ENCODE measurements at regions not wholly inside any gene's neighbourhood (a gene's known extent, or its start where the extent isn't known, plus 50 kb on each side); places are given as distances from the start of the nearest gene placed in this dataset.
"Not testable (repeated sequence)": the region's sequence is repeated elsewhere in the genome, so short reads cannot be mapped to it uniquely, and the experiment has no call there.

DNA sequence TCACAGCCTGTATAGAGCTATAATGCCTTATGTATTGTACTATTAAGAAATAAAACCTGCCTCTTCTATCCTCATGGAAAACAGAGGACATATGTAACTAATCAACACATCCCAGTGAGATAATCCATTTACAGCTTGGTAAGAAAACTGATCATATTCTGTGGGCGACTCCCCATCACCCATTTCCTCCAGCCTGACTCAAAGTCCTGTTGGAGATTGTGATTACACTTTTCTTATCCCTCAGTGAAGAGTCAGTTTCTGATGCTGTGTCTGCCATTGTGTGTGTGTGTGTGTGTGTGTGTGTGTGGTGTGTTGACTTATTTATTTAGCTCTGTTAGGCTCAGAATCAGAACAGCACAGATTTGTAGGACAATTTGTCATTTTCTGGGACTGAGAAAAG lies 212.8 kb downstream of the FGF9 start:
- no peak for DNase-seq

DNA sequence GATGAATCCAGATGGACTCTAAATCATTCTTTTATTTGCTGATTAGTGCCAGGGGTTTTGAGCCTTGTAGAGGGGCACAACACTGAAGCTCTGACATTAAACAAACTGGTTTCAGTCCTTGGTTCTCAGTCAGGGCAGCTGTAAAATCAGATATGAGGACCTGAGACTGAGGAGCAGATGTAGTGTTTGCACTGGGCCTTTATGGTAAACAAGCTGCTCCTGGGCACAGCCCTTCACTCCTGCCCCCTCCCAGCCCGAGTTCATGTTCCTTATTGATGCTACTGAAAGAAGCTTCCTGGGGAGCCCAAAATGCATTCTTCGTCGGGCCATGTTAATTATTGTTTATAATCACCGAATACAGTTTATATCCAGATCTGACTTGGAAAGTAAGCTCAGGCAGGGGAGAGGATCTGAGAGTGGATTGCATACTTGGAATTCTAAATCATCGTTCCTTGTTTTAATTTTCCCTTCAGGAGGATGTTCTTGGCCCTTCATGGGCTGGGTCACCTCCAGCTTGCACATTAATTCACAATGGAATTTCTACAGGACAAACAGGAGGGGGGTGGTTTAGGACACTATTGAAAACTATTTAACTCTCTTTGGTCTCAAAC lies 213.5 kb downstream of the FGF9 start:
- no peak for DNase-seq

GRCh38 chr13:21884965-21885567 lies 214.2 kb downstream of the FGF9 start:
- DNase-seq: no peak

DNA sequence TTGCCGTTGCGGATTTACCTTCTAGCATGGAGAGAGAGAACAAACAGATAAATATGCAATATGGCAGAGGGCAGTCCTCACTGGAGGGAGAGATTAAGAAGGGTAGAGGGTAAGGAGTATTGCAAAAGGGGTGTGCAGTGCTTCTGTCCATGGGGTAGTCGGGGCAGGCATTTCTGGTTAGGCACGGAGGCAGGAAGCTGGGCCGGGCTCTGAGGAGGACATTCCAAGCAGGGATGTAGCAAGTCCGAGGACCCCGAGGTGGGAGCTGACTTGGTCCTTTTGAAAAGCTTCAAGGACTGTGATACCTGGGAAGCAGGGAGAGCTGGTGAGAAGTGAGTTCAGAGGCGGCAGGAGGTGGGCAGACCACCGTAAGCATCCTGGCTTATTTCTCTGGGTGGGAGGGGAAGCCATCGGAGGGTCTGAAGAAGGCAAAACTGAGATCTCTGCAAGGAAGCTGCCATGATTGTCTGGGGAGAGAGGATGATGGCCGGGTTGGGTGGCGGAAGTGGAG lies 214.9 kb downstream of the FGF9 start:
- DNase-seq: no peak

GRCh38 chr13:21889651-21890050 lies 218.8 kb downstream of the FGF9 start:
- no peak for DNase-seq

DNA sequence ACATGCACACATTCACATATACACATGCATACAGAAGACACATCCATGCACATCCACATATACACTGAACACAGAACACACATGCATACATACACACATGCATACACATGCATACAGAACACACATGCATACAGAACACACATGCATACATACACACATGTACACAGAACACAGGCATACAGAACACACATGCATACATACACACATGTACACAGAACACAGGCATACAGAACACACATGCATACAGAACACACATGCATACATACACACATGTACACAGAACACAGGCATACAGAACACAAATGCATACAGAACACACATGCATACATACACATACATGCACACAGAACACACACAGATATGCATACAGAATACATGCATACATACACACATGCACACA lies 219.3 kb downstream of the FGF9 start:
- DNase-seq: not testable (repeated sequence)

- DNase-seq: no peak
Measured at GRCh38 chr13:21894091-21894490, 223.2 kb downstream of the FGF9 start.

DNA sequence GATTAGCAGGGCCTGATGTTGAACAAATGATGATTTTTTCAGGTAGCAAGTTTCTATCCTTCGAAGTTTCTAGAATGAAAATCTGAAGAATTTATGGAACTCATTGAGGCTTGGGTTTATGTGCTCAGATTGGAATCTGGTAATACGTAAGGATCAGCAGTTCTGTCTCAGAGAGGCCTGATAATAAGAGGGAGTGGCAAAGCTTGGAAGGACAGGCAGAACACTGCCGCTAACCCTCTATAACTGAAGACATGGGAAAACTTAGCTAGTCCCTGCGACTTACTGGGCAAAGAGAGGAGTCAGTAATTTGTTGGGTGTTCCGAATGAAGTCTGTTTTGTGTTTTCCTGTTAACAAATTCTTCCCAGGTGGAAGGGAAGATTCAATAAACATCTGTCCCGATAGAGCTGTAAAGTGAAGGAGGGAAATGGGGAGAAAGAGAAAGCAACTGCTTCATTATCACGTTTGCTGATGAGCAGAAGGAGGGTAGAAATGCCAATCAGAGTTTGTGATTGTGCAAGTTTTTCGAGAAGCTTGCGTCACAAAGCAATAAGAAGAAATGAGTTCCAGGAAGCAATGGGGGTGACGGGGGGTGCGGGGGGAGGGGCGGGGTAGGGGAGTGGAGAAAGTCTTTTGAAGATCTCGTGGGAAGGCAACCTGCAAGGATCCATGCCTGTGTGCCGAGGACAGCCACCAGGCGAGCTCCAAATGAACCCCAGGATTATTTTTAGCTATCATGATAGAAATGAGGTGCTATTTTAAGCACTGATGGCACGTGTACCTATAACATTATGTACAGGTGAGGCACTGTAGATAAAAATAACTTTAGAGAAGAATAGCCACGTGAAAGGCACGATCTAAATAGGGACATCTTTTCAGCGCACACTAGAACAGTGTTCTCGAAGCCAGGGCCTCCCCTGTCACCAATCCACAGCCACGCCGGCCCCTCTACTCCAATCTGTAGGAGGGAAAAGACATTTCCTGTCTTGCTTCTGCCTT lies 224.1 kb downstream of the FGF9 start:
- DNase-seq: no peak

DNA sequence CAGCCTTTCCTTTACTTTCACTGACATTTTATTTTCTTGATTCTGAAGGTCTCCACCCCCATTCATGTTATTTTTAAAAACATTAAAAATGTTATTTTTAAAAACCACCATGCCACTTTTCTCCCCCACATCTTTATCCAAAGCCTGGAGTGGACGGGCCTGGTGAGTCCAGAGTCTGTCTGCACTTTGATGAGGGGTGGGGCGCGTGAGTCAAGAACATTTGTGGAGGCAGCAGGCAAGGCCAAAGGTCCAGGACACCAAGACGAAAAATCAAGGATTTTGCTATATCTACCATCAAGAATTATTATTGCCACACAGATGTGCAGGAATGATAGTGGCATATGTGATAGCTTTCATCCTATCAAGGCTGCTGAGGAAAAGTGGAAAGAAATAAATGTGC lies 224.9 kb downstream of the FGF9 start:
- no peak for DNase-seq

DNA sequence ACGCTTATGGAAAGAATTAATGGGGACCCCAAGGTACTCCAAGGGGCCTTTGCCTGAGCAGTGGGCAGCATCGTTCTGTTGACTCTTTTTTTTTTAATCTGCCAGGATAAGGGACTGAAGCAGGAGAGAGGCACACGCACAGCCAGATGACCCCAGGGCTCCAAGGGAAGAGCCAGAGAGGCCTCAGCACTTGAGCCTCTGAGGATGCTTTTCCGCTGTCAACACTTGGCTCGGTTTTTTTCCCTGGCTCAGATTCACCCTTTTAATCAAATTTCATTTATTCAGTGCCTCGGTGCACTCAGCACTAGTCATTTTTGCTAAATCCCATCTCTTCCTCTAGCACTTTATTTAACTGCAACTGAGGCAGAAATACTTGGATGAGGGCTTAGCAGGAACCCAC lies 226.3 kb downstream of the FGF9 start:
- DNase-seq: no peak

DNA sequence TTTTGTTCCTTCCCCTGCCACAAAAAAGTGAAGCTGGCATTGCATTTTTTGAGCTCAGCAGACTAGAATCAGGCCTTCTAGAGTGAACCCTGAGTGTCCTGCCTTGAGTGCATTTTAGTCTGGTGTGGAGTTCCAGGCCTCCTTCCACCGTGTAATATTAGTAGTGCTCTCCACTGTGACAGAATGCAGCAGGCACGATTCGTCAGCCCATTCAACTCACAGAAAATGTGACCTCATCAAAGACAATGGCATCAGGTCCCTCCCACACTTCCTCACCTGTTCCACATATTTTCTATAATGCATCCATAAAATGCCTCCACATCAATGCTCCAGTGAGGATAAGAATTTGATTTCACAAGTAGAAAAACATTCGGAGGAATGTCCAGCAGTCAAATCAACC lies 227.6 kb downstream of the FGF9 start:
- DNase-seq: no peak

GRCh38 chr13:21898945-21899344 lies 228.1 kb downstream of the FGF9 start:
- no peak for DNase-seq

- no peak for DNase-seq
Measured at GRCh38 chr13:21901336-21901735, 230.5 kb downstream of the FGF9 start.

DNA sequence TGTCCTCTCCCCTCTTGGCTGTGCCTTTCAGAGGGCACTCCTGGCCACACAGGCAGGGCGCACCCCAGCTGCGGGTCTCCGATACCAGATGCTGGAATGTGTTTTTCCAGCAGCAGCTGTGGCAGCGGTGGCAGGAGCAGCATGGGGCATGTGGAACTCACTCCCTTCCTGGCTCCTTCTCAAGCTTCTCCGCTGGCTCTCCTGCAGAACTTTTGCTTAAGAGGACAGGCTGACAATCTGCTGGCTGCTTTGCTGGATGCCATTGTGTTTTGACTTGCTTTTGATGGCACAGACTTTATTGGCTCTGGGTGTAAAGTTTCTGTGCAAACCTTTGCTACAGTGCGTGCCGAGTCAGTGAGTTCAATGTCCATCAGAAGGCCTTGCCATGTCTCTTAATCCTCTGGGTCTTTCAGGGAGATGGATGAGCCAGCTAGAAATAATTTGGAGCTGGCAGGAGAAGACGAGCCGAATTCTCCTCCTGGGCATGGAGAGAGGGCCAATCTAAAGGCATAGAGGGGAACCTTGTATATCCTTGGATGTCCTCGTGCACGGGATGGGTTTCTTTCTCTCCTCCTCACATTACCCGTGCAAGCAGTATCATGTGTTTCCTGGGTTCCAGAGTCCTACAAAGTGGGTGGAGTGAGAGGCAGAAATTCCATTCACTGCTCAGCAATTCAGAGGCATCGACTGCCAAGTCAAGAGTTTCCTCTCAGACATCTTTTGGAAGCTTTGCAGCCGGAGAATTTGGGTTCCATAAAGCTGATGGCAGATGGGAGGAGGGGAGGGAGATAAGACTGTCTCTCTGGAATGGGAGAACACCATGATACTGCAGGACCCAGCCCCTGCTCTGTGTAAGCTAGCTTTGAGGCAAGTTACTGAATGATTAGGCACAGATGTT lies 231.2 kb downstream of the FGF9 start:
- no peak for DNase-seq

DNA sequence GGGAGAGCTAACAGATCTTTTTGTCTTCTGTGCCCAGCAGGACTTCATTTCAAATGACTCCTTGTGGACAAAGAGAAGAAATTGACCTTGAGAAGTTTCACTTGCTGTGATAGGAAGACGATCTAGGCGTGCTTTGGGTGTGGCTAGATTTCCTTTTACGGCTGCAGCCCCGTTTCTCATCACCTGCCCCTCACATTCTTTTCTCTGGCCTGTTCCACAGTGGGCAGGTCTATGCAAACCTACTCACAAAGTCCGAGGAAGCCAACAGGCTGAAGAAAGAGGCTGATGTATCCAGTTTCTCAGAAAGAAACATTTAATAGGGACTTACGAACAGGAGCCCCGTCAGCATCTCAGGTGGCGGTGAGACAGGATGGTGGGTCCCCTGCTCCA lies 231.8 kb downstream of the FGF9 start:
- no peak for DNase-seq

DNA sequence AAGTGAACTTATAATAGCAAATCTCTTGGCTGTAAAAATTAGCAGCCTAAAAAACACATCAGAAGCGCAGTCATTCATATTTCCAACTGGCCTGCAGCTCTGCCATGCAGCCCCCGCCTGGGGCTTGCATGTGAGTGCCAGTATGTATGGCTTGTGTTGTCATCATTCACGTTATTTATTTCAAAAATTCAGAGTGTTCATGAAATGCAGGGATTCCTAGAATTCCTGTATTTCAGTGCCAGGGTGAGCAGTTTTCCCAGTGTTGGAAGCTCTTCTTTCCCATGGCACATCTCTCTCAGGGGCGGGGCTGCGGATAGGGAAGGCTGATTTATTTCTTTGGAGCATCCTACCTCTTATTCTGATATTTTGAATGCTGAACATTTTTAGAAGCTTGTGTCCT lies 234.6 kb downstream of the FGF9 start:
- no peak for DNase-seq

DNA sequence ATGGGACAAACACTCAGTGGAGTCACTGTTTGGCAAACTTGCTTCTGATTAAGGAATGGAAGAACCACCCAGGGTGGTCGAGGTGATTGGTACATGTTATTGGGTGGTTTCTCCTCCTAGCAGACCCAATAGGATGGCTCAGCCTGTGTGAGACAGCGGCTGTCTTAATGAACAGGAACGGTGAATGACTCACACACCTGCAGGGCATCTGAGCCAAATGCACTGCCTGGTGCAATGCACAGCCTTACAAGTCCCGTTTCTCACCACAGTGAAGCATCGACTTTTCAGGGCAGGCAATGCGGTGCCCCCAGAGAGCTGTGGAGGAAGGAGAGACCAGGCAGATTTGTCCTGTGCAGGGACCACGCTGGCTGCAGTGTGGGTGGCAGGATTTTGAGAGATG lies 238.5 kb downstream of the FGF9 start:
- no peak for DNase-seq

- DNase-seq: no peak
Measured at GRCh38 chr13:21910546-21910945, 239.7 kb downstream of the FGF9 start.

DNA sequence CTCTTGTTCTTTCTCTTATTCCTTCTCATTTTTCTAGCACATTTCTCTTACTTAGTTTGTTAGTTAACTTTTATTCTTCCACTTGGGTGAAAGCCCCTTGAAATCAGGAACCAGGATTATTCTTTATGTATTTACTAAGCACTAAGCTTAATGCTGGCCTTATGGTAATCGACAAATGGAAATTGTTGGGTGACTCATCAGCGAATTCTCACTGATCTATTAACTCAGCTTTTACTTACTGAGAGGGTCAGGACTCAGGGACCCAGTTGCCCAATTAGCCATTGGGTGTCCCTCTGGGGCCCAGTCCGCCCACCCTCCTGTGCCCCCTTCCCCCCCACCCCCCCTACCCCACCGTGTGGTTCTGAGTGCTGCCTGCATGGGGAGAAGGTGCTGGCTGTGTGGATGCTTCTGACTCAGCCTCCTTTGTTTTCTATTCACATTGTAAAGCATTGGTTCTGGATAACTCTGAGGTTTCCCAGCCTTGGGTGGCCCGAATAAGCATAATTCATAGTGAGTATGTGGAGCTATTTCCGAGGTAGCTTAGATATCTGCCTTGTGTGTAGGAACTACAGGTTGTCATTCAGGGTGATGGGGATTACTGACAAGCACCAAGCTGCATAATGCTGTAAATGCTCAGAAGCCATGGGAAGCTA lies 240.9 kb downstream of the FGF9 start:
- no peak for DNase-seq

- DNase-seq: no peak
Measured at GRCh38 chr13:21913010-21913409, 242.1 kb downstream of the FGF9 start.

DNA sequence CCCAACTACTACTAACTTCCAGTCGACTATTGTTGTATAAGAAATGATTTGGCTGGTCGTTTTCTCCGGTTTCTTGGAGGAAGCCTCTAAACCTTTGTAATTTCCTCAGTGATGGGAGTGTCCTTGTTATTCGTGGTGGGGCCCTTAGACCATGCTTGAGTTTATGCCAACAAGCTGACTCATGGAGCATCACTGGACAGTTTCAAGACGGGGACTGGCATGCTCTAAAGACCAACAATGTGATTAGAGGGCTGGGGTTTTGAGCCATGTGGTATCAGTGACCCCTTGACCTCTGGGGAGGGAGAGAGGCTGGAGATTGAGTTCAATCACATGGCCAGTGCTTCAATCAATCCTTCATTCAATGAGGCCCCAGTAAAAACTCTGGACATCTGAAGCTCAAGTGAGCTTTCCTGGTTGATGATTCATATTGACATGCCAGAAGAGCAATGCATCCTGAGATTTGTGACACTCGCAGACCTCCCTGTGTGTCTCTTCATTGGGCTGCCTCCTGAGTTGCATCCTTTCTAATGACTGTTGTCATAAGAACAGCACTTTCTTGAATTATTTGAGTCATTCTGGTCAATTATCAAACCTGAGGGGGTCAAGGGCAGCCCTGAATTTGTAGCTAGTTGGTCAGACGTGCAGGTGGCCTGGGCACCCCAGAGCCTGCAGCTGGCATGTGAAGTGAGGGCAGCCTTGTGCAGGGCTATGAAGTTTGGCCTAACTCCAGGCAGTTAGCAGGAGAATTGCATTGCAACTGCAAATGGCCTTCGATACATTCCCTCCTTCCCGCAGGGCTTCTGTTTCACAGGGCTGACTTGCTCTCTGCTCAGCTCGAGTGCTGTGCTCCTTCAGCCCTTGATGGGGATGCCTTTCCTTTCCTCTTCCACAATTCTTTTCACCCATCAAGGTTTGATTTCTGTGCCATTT lies 246.5 kb downstream of the FGF9 start:
- no peak for DNase-seq
